GM18867 (cell line): ENCODE measurements at regions not wholly inside any gene's neighbourhood (a gene's known extent, or its start where the extent isn't known, plus 50 kb on each side); places are given as distances from the start of the nearest gene placed in this dataset.
A peak's percentile ranks its signal among the peaks of the same experiment; 100 is the strongest.
"Not testable (repeated sequence)": the region's sequence is repeated elsewhere in the genome, so short reads cannot be mapped to it uniquely, and the experiment has no call there.

Experiments
- ATAC-seq: cut with Tn5 transposase; IDR thresholded peaks from one replicate; pipeline ENCODE4 v1.9.1; 2021; ENCODE audit warnings: mild to moderate bottlenecking, moderate library complexity; ENCODE audit not compliant: unreplicated experiment

DNA sequence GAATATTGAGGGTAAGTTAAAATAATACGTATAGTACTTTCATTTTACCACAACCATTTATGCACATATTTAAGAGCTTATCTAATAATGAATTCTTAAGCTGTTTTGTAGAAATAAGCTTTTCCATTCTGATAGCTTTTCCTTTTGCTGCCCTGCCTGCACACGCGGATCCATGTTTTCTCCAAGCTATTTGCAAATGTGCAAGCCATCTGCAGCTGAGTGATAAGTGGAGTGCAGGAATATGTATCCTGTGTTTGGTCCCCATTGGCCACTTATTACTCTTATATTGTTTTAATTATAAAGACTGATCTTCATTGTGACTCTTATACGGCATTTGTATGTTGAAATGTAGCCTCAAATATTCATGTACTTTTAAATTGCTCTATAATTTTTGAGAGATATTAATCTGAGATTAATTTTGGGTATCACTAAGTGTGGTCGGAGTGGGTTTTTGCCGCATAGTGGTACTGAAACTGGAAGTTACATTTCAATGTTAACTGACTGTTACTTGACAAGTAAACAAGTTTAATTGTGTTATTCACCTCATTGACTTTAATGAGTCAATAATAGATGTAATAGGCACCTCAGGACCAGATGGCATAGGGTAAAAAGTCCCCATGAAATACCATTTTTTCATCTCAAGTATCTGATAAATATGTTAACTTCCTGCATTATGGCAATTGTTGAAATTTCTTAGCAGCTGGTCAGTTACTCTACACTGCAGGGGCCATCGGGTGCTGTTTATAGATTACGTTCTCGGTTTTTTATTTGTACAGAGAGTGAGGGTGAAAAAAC lies 1567.4 kb downstream of the EFNB2 start:
- no peak for ATAC-seq

DNA sequence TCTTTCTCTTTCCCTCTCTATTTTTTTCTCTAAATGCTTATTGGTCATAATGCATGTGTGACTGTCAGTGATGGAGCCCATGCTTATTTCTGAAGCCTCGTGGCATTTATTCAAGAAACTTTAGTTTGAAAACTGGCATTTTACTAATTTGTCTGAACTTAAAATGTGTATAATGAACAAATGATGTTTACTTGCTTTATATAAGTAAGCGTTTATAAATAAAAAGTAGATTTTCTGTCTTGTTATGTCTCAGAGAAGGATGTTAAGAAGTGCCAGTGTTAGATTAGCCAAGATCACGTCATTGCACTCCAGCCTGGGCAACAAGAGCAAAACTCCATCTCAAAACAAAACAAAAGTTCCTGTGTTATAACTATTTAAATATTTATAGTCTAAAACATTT lies 1568.1 kb downstream of the EFNB2 start:
- no peak for ATAC-seq

GRCh38 chr13:104962411-104962810 lies 1573.1 kb downstream of the EFNB2 start:
- ATAC-seq: no peak

DNA sequence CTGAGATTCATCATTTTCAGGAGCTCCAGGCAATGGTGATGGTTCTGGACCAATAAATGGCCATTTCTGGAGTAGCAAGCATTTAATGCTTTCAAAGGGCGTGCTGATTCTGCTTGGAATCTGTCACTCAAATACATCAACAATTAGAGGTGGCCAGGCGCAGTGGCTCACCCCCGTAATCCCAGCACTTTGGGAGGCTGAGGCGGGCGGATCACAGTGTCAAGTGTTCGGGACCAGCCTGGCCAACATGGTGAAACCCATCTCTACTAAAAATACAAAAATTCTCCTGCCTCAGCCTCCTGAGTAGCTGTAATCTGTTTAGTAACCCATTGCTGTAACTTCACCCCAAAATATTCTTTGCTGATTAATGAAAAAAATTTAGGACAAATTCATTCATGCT lies 1574.2 kb downstream of the EFNB2 start:
- ATAC-seq: no peak

GRCh38 chr13:104954210-104954609 lies 1581.3 kb downstream of the EFNB2 start:
- ATAC-seq: peak; percentile 47

DNA sequence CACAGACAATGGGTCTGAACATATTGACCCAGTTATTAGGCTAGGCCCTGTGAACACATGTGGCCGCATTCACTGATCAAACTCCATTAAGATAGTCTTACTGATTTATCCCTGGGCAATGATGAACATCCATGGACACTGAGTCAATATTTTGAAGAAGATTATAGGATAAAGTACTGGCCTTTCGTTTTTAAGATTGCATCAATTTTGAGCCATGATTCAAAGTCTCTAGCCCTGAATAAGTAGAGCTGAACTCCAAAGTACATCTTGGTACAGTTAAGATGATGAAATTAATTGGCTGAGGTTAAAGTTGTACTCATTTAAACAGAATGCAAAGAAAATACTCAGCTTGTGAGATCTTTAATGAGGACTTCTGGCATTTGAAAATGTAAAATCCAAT lies 1581.9 kb downstream of the EFNB2 start:
- ATAC-seq: no peak

DNA sequence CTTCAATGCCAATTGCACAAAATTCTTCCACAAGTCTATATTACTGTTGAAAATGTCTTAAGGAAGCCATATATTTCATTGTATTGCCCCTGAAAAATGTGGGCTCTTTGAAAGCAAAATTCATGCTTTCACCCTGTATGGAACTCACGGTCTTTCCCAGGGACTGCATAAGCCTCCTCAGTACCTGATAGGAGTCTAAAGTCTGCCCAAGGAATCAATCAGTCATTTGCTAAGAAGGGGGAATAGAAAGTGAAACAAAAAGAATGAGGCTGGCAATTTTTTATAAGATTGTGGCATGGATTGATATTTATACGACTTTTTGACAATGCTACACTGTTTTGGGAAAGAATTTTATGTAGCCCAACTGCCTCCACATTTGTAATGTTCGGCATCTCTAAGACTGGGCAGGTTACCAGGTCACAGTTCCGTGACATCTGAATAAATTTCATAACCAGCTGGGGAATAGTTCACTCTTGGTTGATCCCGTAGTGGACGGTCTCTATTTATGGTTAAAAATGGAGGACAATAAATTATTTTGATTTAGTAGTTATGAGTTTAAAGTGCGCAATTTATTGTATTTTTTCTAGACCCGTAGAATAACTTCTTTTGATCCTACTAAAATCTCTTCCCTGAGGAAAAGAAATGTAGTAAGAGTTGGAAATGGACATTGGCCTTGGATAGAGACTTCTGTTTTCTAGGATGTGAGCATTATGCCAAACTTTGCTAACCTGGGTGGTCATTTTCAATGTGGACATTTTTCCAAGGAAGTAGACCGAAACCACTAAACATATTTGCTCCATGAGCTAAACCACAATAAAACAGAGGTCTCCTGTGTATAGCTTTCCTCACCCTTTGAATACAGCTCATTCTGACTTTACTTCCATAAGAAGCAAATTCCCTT lies 1585.4 kb downstream of the EFNB2 start:
- ATAC-seq: no peak

DNA sequence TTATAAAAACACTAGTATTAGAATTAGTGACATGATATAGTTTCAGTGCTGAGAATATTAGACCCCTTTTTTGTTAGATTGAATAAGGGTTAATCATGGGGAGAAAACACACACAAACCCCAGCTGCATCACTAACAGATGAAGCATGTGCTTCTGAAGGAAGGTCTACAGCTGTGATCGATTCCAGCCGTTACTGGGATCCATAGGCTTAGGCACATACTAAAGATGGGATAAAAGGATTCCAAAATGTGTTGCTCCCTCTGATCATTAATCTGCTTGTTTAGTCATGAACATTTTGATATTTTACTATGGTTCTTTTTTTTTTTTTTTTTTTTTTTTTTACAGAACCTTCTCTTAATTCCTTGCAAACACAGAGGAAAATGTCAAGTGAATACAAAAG lies 1591.3 kb downstream of the EFNB2 start:
- ATAC-seq: no peak

- no peak for ATAC-seq
These were observed 1592.1 kb downstream of the EFNB2 start for GRCh38 chr13:104943331-104943730.

GRCh38 chr13:104937881-104938280 lies 1597.6 kb downstream of the EFNB2 start:
- no peak for ATAC-seq

GRCh38 chr13:104936304-104936703 lies 1599.2 kb downstream of the EFNB2 start:
- no peak for ATAC-seq

DNA sequence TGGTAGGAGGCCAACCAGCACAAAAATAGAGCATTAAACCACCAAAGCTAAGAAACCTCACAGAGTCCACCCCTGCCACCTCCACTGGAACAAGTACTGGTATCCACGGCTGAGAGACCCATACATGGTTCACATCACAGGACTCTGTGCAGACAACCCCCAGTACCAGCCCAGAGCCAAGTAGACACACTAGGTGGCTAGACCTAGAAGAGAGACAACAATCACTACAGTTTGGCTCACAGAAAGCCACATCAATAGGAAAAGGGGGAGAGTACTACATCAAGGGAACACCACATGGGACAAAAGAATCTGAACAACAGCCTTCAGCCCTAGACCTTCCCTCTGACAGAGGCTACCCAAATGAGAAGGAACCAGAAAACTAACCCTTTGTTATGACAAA lies 1614.9 kb downstream of the EFNB2 start:
- ATAC-seq: not testable (repeated sequence)

- no peak for ATAC-seq
These were observed 1615.4 kb downstream of the EFNB2 start for GRCh38 chr13:104920091-104920490.

DNA sequence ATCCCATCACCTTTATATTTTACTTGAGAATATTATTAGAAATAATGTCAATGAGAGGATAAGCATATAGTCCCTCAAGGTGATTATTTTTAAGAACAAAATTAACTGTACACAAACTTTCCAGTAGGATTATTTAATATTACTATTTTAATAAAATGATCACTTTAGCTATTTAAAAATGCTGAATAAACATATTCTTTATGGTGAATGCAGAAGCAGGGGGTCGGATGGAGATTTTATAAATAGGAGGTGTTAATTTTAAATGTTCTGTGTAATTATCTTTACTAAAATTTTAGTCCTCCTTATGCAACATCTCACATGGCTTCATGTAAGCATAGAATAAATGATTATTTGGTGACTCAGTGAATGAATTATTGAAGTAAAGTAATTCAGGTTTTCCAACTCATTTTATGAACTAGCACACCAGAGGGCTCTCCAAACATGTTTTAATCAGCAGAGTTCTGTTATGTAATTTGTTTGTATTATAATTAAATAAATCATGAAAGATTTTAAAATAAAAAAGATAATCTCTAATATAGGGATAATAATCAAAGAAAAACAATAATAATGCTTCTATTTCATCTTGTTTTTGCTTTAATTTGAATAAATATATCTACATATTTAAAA lies 1635.2 kb downstream of the EFNB2 start:
- no peak for ATAC-seq

GRCh38 chr13:104898484-104898883 lies 1637.0 kb downstream of the EFNB2 start:
- no peak for ATAC-seq

GRCh38 chr13:104895521-104895920 lies 1639.9 kb downstream of the EFNB2 start:
- ATAC-seq: no peak

GRCh38 chr13:104875038-104875754 lies 1660.3 kb downstream of the EFNB2 start:
- ATAC-seq: no peak

DNA sequence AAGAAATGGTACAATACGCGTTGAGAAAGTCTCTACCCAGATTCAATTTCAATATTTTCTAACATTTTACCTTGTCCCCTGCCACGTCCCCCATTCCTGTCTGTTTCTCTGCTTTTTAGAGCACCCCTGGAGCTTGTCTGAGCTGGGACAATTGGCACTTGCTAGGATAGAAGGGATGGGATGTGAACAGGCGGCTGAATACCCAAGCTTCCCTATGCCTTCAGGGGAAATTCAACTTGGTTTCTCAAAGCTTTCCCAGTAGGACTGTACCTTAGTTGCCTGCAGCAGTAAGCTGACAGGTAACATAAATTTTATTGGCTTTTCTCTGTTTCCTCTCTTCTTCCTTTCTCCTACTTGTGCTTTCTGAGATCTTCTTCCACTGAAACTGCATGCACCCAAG lies 1663.3 kb downstream of the EFNB2 start:
- no peak for ATAC-seq

- no peak for ATAC-seq
These were observed 1664.0 kb downstream of the EFNB2 start for GRCh38 chr13:104871456-104871855.

- no peak for ATAC-seq
These were observed 1666.0 kb downstream of the EFNB2 start for GRCh38 chr13:104869501-104869900.

GRCh38 chr13:104868806-104869205 lies 1666.7 kb downstream of the EFNB2 start:
- no peak for ATAC-seq
